T-helper 1 cell treated with Interleukin-12 subunit alpha and Interleukin-12 subunit beta and Interleukin-4 antibody, amounts not matched to agents 30 μg/mL and 1 μg/mL, for 36 hours (primary cell): ENCODE measurements at regions not wholly inside any gene's neighbourhood (a gene's known extent, or its start where the extent isn't known, plus 50 kb on each side); places are given as distances from the start of the nearest gene placed in this dataset.

ENCODE experiments used
- H3K27ac Mint-ChIP-seq: one replicate; pipeline ENCODE4 v1.8.0; 2021; ENCODE audit warnings: mild to moderate bottlenecking, mixed read lengths
- H3K27me3 Mint-ChIP-seq: one replicate; pipeline ENCODE4 v1.8.0; 2021; ENCODE audit warnings: low read depth, mixed read lengths
- H3K36me3 Mint-ChIP-seq: one replicate; pipeline ENCODE4 v1.8.0; 2021; ENCODE audit warnings: low read depth, mixed read lengths
- H3K4me1 Mint-ChIP-seq: one replicate; pipeline ENCODE4 v1.8.0; 2021; ENCODE audit warnings: low read depth, mixed read lengths
- H3K4me3 Mint-ChIP-seq: one replicate; pipeline ENCODE4 v1.8.0; 2021; ENCODE audit warnings: mild to moderate bottlenecking, moderate library complexity, mixed read lengths
- H3K9me3 Mint-ChIP-seq: one replicate; pipeline ENCODE4 v1.8.0; 2021; ENCODE audit warnings: mixed read lengths

DNA sequence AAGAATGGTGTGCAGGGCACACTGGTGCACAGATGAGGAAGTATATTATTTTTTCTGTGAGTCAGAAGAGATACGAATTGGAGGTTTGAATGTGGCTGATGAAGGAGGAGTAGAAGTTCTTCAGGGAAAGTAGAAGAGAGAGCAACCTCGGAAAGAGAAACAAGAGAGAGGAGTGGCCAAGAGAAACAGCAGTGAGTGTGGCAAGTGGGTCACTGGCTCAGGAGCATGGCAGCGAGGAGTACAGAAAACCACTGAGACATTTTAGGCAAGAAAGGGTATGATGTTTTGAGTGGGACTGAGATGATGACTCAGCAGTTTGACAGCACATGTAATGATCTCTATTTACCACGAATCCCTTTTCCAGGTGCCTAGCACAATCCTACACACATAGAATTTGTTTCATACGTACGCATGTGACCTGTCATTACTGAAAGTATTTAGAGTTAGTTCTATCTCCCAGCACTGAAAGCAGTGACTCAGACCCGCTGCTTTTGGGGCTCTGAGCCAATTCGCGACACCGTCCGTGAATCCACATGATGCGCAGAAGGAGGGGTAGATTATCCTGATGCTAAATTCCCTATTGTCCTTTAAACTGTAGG lies 915.4 kb downstream of the DCDC2C start:
- no peak overlapping the region for H3K27ac Mint-ChIP-seq
- no peaks in the 10 kb centered on the region for H3K27me3 Mint-ChIP-seq
- H3K9me3 Mint-ChIP-seq, result peaks cover 40% of the 10 kb centered on the region
- H3K4me1 Mint-ChIP-seq, result no peaks in the 10 kb centered on the region
- H3K4me3 Mint-ChIP-seq, result no peak overlapping the region
- peaks cover 1% of the 10 kb centered on the region for H3K36me3 Mint-ChIP-seq

DNA sequence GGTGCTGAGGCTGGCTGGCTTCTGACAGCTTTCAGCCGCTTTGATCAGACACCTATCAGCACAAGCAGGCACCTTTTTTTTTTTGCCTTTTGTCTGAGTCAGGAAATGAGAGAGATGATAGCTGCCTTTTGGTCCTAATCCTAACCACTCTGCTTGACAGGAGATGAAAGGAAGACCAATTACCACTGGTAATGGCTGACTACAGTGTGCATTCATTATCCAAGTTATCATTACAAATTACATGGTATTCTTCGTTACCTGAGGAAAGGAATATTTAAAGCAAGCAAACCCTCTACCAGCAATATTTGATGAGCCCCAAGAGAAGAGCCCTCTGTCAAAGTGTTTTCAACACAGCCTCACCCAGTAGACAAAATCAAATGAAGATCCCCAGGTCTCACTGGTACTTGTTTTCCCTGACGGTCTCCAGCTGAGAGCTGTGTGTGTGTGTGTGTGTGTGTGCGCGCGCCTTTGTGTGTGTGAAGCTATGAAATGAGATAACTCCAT lies 925.7 kb downstream of the DCDC2C start:
- Mint-ChIP-seq H3K27me3 (no peaks in the 10 kb centered on the region), H3K27ac (no peak overlapping the region), H3K4me1 (no peaks in the 10 kb centered on the region), H3K9me3 (peaks cover 10% of the 10 kb centered on the region), H3K36me3 (no peaks in the 10 kb centered on the region), H3K4me3 (no peak overlapping the region)

DNA sequence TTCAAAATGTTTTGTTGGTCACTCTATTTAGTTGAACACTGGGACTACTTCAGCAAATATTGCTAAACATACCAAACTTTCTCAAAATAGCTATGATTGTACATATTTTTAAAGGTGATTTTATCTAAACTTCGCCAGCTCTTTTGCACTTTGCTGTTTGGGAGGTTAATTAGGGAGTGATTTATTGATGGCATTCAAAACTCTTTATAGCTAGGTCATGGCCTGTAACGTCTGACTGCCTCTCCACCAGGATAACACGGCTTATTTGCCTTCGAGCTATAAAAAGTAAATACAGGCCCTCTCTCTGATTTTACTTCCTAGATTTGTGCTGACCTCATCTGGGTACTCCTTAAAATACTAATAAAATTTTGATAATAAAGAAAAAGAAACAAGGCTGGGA lies 931.9 kb downstream of the DCDC2C start:
- Mint-ChIP-seq H3K27me3 (no peaks in the 10 kb centered on the region), H3K27ac (no peak overlapping the region), H3K36me3 (no peaks in the 10 kb centered on the region), H3K4me3 (no peak overlapping the region), H3K4me1 (no peaks in the 10 kb centered on the region), H3K9me3 (peaks cover 6% of the 10 kb centered on the region)

DNA sequence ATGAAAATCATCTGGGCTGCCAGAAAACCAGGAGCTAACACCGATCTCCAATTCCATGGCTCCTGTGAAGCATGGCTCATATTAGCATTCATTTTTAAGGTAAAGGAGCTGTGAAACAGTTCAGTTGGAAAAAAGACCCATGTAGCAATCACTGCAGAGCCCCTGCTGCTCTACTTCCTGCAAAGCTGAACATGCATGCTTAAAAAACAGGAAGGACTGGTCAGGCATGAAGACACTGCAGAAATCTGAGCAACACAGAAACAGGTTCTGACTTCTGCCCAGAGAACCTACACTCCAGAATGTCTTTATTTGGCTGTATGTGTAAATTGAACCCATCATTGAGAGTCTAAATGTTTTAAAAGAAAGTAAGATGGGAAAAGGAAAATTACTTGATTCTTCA lies 950.6 kb downstream of the DCDC2C start:
- no peaks in the 10 kb centered on the region for H3K4me1 Mint-ChIP-seq
- no peak overlapping the region for H3K4me3 Mint-ChIP-seq
- H3K36me3 Mint-ChIP-seq, result no peaks in the 10 kb centered on the region
- H3K27ac Mint-ChIP-seq, result no peak overlapping the region
- peaks cover 19% of the 10 kb centered on the region for H3K9me3 Mint-ChIP-seq
- H3K27me3 Mint-ChIP-seq, result no peaks in the 10 kb centered on the region

DNA sequence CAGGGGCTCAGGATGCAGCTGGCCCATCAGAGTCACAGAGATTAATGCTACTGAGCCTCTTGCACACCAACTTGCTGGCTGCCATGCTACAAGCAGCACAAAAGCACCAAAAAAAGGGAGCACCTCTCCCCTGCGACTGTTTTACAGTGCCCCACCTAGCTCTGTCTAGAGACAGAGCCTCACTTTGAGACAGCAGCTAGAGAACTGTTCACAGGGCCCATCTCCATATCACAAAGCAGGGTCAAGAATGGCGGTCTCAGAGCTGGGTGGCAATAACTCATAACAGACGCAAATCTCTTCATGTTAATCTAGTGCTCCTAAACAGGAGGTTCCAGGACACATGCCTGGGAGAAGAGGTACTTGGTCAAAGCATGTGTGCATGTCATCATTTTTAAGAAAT lies 953.0 kb downstream of the DCDC2C start:
- H3K36me3 Mint-ChIP-seq, result no peaks in the 10 kb centered on the region

DNA sequence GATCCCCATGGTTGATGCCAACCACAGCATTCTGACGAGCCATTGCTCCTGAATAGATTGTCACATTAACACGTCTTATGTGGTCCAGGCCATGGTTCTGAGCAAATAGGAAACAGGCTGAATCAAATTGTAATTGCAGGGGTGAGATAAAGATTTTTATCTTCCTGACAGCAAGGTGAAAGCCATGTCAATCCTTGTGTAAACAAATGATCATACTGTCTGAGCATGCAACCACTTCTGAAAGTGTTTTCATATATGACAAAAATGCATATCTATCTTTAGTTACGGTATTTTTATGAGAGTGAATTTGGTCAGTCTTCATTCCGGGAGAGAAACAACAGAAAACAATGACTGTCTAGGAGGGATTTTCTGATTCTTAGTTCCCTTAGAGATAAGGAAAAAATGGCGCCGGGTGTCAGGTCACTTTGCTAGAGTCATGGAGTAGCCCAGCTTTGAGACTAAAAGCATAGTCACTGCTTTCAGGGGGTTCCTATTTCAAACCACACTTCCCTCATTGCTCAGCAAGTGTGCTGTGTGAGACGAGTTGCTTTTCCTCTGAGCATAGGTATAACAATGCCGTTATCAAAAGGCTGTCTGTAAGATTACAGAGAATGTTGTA lies 958.9 kb downstream of the DCDC2C start:
- Mint-ChIP-seq H3K27ac (no peak overlapping the region), H3K4me3 (no peak overlapping the region), H3K36me3 (no peaks in the 10 kb centered on the region), H3K27me3 (no peaks in the 10 kb centered on the region), H3K4me1 (no peaks in the 10 kb centered on the region), H3K9me3 (peaks cover 31% of the 10 kb centered on the region)

More for the DNA sequence above, 953.0 kb downstream of the DCDC2C start:
- H3K4me1 Mint-ChIP-seq, result no peaks in the 10 kb centered on the region
- no peaks in the 10 kb centered on the region for H3K27me3 Mint-ChIP-seq
- H3K4me3 Mint-ChIP-seq, result no peak overlapping the region
- no peak overlapping the region for H3K27ac Mint-ChIP-seq
- peaks cover 19% of the 10 kb centered on the region for H3K9me3 Mint-ChIP-seq

DNA sequence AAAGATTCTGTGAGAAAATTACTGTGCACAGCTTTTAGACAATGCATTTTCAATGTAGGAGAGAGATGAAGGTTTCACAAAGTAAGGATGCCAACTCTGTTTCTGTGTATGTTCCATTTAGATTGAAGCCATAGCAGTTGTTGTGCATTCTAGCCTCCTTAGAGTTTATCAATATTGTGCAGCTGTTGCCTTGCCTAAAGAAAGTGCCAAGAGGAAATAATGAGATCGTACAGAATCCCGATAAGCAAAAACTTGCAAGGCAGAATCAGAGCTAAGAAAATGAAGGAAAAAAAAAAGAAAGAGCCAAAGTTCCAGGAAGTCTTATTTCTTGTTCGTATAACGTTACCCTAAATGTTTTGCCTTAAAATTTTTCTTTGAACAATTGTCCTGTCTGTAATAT lies 965.0 kb downstream of the DCDC2C start:
- no peak overlapping the region for H3K27ac Mint-ChIP-seq

DNA sequence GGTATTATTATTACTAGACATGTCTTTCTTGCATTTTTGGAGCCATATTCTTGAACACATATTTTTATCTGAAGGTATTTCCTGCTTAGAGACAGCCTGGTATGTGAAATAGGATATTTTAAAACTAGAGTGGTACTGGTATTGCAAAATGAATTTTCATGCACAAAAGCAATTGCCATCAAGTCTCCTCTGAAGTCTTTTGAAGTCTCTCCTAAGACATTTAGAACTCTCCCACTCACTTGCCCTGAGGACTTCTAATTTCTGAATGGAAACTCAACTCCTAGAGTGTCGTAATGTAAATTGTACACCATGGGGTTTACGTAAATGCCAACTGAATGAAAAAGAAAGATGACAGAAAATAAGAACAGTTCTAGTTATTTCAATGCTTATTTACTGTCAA lies 967.0 kb downstream of the DCDC2C start:
- Mint-ChIP-seq H3K4me1 (no peaks in the 10 kb centered on the region), H3K9me3 (peaks cover 29% of the 10 kb centered on the region), H3K27me3 (no peaks in the 10 kb centered on the region), H3K36me3 (no peaks in the 10 kb centered on the region), H3K27ac (no peak overlapping the region), H3K4me3 (no peak overlapping the region)

More for the DNA sequence above, 965.0 kb downstream of the DCDC2C start:
- no peak overlapping the region for H3K4me3 Mint-ChIP-seq
- peaks cover 33% of the 10 kb centered on the region for H3K9me3 Mint-ChIP-seq
- no peaks in the 10 kb centered on the region for H3K4me1 Mint-ChIP-seq
- no peaks in the 10 kb centered on the region for H3K27me3 Mint-ChIP-seq
- H3K36me3 Mint-ChIP-seq, result no peaks in the 10 kb centered on the region

DNA sequence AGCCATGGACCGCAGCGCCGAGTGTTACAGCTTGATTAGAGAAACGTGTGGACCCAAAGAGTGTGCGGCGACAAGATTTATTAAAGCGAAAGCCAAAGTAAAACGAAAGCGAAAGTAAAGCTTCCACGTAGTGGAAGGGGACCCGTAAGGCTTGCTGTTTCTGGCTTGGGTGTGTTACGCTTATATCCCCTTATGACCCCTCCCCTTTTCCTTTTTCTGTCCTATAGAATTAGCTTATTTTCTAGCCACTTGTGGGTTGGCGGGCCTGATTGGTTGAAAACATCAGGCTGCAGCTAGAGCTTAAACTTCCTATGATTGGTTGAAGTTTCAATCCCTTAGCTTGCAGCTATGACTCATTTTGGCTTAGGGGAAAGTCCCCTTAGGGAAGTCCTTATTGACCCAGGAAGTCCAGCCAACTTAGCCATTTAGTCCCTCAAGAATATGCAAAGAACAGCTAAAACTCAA lies 969.7 kb downstream of the DCDC2C start:
- Mint-ChIP-seq H3K27ac (no peak overlapping the region), H3K36me3 (no peaks in the 10 kb centered on the region), H3K4me1 (no peaks in the 10 kb centered on the region), H3K27me3 (no peaks in the 10 kb centered on the region), H3K9me3 (peaks cover 26% of the 10 kb centered on the region), H3K4me3 (no peak overlapping the region)

DNA sequence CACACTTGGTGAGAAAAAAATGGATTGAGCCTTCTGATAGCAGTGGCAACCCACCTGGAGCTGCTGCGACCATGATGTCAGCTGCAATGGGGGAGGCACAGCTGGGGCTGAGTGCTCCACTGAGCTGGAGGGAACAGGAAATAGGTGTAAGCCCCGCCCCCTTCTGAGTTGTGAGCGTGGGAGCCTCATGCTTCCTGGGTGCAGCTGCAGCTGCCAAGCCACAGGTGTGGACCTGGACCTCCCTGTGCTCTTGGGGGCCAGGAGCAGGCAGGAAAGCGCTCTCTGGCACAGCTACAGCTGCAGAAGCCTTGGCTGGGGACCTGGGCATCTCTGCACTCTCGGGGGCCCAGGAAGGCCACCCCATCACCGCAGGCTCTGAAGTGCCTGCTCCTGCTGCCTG lies 970.6 kb downstream of the DCDC2C start:
- Mint-ChIP-seq H3K36me3 (no peaks in the 10 kb centered on the region), H3K4me1 (no peaks in the 10 kb centered on the region), H3K27ac (no peak overlapping the region), H3K4me3 (no peak overlapping the region), H3K9me3 (peaks cover 32% of the 10 kb centered on the region), H3K27me3 (no peaks in the 10 kb centered on the region)

DNA sequence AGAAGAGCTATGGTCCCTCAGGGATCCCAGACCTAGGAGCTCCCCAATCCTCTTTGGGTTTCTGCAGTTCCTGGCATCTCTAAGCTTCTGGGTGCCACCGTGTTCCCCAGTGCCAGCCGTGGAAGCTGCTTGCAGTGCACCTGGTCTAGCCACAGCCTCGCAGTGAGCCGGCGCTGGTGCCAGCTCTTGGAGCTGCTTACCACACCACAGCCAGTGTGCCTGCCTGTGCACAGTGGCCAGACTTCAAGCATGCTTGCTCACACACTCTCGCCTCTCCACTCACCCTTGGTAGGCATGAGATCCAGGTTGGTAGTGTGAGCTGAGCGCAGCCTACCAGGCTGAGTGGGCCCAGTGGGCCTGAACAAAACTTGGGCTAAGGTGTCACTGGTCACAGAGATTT lies 971.9 kb downstream of the DCDC2C start:
- no peak overlapping the region for H3K4me3 Mint-ChIP-seq
- H3K27me3 Mint-ChIP-seq, result no peaks in the 10 kb centered on the region
- H3K4me1 Mint-ChIP-seq, result no peaks in the 10 kb centered on the region
- no peaks in the 10 kb centered on the region for H3K36me3 Mint-ChIP-seq
- H3K9me3 Mint-ChIP-seq, result peaks cover 38% of the 10 kb centered on the region
- no peak overlapping the region for H3K27ac Mint-ChIP-seq

DNA sequence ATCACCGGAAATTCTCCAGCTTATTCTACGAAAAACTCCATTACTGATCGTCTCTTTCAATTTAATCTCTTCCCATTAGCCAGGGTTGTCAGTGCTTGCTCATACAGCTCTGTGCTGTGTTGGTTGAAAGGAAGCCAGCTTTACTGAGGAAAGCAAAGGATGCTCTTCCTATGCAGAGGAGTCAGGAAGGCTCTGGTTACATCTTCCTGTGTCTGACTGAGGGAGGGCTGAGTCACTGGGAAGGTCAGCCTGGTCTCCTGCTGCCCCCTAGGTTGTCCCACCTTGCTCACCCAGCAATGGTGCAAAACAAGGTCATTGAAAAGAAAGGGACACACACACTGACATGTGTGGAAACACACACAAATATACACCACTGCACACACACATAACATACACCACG lies 975.6 kb downstream of the DCDC2C start:
- H3K4me3 Mint-ChIP-seq, result no peak overlapping the region
- peaks cover 17% of the 10 kb centered on the region for H3K9me3 Mint-ChIP-seq
- no peaks in the 10 kb centered on the region for H3K27me3 Mint-ChIP-seq
- no peaks in the 10 kb centered on the region for H3K4me1 Mint-ChIP-seq
- H3K27ac Mint-ChIP-seq, result no peak overlapping the region
- no peaks in the 10 kb centered on the region for H3K36me3 Mint-ChIP-seq

DNA sequence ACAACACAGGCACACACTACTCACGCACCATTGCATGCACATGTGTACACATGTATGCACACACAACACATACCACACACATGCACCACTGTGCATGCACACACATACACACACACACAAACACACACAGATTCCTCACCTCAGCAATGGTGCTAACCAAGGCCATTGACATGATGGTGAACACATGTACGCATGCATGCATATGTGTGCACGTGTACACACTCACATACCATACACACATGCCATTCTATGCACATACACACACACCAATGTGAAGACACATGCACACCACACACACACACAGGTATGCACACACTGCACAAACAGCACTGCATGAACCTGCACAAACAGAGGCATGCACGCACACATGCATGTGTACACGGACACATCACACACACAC lies 976.0 kb downstream of the DCDC2C start:
- Mint-ChIP-seq H3K9me3 (peaks cover 17% of the 10 kb centered on the region), H3K27ac (no peak overlapping the region), H3K36me3 (no peaks in the 10 kb centered on the region), H3K4me3 (no peak overlapping the region), H3K27me3 (no peaks in the 10 kb centered on the region), H3K4me1 (no peaks in the 10 kb centered on the region)

DNA sequence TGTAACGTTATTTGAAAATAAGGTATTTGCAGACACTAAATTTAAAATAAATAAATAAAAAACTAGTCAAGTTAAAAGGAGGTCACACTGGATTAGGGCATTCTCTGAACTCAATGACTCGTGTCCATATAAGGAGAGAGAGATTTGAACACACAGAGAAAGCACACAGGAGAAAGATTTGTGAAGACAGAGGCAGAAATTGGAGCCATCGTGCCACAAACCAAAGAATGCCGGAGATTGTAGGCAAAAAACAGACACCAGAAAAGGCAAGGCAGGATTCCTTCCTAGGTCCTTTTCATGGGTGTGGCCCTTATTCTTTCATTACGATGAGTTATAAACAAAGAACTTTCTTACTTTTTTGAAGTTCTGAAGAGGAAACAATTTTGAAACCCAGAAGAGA lies 981.5 kb downstream of the DCDC2C start:
- no peaks in the 10 kb centered on the region for H3K27me3 Mint-ChIP-seq
- peaks cover 4% of the 10 kb centered on the region for H3K9me3 Mint-ChIP-seq
- H3K4me3 Mint-ChIP-seq, result no peak overlapping the region
- H3K36me3 Mint-ChIP-seq, result no peaks in the 10 kb centered on the region
- no peak overlapping the region for H3K27ac Mint-ChIP-seq
- H3K4me1 Mint-ChIP-seq, result no peaks in the 10 kb centered on the region

DNA sequence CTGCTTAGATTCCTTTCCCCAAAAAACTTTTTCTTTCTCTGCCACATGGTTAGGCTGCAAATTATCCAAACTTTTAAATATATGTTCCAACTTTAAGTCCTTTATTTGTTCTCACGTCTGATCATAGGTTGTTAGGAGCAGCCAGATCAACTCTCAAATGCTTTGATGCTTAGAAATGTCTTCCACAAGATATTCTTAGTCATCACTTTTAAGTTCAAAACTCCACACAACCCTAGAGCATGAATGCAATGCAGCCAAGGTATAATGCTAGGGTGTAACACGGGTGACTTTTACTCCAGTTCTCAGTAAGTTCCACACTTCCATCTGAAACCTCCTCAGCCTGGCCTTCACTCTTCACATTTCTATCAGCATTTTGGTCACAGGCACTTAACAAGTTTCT lies 987.5 kb downstream of the DCDC2C start:
- no peaks in the 10 kb centered on the region for H3K4me1 Mint-ChIP-seq
- H3K36me3 Mint-ChIP-seq, result no peaks in the 10 kb centered on the region
- H3K4me3 Mint-ChIP-seq, result no peak overlapping the region
- H3K27me3 Mint-ChIP-seq, result no peaks in the 10 kb centered on the region
- H3K27ac Mint-ChIP-seq, result no peak overlapping the region
- peaks cover 26% of the 10 kb centered on the region for H3K9me3 Mint-ChIP-seq
